GM12865 (cell line): ENCODE measurements at regions not wholly inside any gene's neighbourhood (a gene's known extent, or its start where the extent isn't known, plus 50 kb on each side); places are given as distances from the start of the nearest gene placed in this dataset.

Experiments used
- DNase-seq: peaks from one replicate; pipeline ENCODE4 v3.0.0; 2010; ENCODE audit warnings: low read depth
- H3K4me3 ChIP-seq: 2 replicates; pipeline ENCODE4 v1.5.1; 2011; ENCODE audit warnings: mild to moderate bottlenecking, low read depth, low read length, control low read depth
- CTCF ChIP-seq: IDR thresholded peaks from 2 replicates; pipeline ENCODE4 v1.5.1; 2011; ENCODE audit warnings: low read length, control low read depth, low read depth, inconsistent platforms; ENCODE audit not compliant: insufficient read depth; ENCODE audit errors: missing control alignments

DNA sequence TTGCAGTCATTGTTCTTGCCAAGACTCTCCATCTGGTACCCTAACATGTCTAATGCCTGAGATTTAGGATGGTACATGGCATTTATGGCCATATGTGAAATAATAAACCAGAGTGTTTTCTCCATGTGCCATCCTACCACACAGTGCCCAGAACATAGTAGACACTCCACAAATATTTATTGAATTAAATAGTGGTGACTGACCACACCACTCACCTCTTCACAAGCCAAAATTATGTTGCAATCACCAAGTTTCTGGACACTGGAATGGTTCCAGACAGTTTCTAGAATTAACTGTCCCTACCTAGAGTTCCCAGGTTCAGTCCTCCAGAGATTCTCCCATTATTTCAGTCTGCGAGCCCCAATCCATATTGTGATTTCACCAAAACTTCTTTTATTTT lies 427.3 kb downstream of the KIF16B start:
- no peak overlapping the region for H3K4me3 ChIP-seq
- no peak for DNase-seq
- TF ChIP-seq CTCF, result no peak

GRCh38 chr20:16143596-16143995 lies 429.7 kb downstream of the KIF16B start:
- no peak for TF ChIP-seq CTCF

DNA sequence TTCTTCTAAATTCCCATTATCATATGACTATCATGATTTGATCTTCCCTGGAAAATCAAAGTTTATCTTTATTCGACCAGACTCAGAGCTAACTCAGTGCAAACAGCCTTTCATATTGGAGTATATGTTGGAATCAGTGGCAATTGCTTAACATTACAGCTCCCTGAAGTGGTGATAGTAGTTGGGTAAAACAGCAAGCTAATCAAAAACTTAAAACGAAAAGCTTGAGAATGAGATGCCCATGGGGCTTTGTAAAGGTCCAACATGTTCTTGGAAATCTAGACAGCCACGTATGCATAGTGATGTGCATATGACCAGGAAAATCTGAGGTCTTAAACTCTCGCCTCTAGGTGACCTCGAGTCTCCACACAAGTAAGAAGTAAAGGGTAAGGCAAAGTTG lies 437.6 kb downstream of the KIF16B start:
- no peak for TF ChIP-seq CTCF
- no peak overlapping the region for H3K4me3 ChIP-seq
- no peak for DNase-seq

More at GRCh38 chr20:16143596-16143995, 429.7 kb downstream of the KIF16B start:
- no peak for DNase-seq
- H3K4me3 ChIP-seq, result no peak overlapping the region

DNA sequence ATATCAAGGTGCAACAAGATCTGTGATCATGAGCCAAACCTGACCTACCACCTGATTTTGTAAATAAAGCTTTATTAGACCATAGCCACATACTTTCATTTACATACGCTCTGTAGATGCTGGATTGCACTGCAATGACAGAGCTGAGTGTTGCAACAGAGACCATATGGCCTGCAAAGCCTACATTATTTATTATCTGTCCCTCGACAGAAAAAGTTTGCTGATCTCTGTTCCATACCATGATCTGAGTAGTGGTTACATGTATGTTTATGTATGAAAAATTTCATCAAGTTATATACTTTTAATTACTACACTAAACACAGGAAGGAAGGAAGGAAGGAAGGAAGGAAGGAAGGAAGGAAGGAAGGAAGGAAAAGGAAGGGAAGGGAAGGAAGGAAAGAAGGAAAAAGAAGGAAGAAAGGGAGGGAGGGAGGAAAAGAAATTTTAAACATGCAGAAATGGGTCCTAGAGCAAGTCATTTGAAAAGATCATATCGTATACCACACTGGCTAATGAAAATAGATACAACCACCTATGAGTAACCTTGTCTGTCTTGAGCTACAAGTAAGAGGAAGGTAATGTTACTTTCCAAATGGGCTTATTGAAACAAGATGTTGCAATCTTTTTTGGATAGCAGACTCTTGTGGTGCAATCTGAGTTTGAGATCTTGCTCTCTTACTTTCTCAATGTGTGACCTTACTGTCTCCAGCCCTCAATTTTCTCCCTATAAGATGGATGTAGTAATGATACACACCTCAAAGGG lies 441.0 kb downstream of the KIF16B start:
- H3K4me3 ChIP-seq, result no peak overlapping the region
- TF ChIP-seq CTCF, result no peak
- no peak for DNase-seq

GRCh38 chr20:16129411-16129810 lies 443.8 kb downstream of the KIF16B start:
- TF ChIP-seq CTCF, result no peak
- no peak overlapping the region for H3K4me3 ChIP-seq
- DNase-seq, result no peak

DNA sequence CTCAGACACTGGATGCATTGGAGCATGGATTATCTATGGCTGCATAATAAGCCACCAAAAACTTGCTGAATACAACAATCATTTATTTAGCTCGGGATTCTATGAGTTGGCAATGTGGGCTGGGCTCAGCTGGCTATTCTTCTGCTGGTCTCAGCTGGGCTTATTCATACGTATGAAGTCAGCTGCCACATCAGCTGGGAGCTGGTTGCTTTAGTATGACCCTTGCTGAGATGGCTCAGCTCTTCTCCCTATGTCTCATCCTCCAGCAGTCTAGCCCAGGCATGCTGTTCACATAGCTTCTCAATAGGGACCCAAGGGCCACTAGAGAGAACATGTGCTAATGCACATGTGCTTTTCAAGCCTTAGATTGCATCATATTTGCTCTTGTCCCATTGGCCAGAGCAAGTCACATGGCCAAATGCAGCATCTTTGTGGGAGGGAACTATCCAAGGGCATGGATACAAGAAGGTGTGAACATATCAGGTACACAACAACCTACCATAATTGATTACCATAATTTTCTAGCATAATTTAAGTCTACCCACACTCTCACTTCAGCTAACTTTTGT lies 444.6 kb downstream of the KIF16B start:
- no peak for DNase-seq
- TF ChIP-seq CTCF, result no peak
- no peak overlapping the region for H3K4me3 ChIP-seq
